Activated CD4-positive, CD25-positive, alpha-beta regulatory T cell treated with anti-CD3 and anti-CD28 coated beads, Interleukin-2, amount 50 U/mL, for 24 hours (primary cell): ENCODE measurements at regions not wholly inside any gene's neighbourhood (a gene's known extent, or its start where the extent isn't known, plus 50 kb on each side); places are given as distances from the start of the nearest gene placed in this dataset.

ENCODE experiments used
- ATAC-seq, 2 donors: fragments of 150-1000 bp; cut with Tn5 transposase; one replicate each; pipeline ENCODE4 v1.10.0; 2021; ENCODE audit warnings: mild to moderate bottlenecking in 1 of 2, moderate library complexity in 1 of 2

- ATAC-seq = no peak
These were observed 61.6 kb upstream of the IQSEC1 start for GRCh38 chr3:13134879-13135206.

- no peak for ATAC-seq
These were observed 61.1 kb upstream of the IQSEC1 start for GRCh38 chr3:13134166-13134878.

- ATAC-seq = no peak
These were observed 60.3 kb upstream of the IQSEC1 start for GRCh38 chr3:13133471-13133981.

- ATAC-seq = no peak
These were observed 59.6 kb upstream of the IQSEC1 start for GRCh38 chr3:13132731-13133410.

GRCh38 chr3:13132281-13132680 lies 59.1 kb upstream of the IQSEC1 start:
- no peak for ATAC-seq

- ATAC-seq = no peak
These were observed 57.4 kb upstream of the IQSEC1 start for GRCh38 chr3:13130464-13131193.

- no peak for ATAC-seq
These were observed 52.1 kb upstream of the IQSEC1 start for GRCh38 chr3:13125092-13126015.

GRCh38 chr3:13124631-13125030 lies 51.4 kb upstream of the IQSEC1 start:
- peak in 1 of 2 donors; percentile 13 for ATAC-seq

GRCh38 chr3:13123765-13124164 lies 50.5 kb upstream of the IQSEC1 start:
- no peak for ATAC-seq

GRCh38 chr3:13123013-13123654 lies 49.9 kb upstream of the IQSEC1 start:
- ATAC-seq = no peak
